GM18520 (cell line): ENCODE measurements at regions not wholly inside any gene's neighbourhood (a gene's known extent, or its start where the extent isn't known, plus 50 kb on each side); places are given as distances from the start of the nearest gene placed in this dataset.
A peak's percentile ranks its signal among the peaks of the same experiment; 100 is the strongest.

Experiments
- ATAC-seq: cut with Tn5 transposase; IDR thresholded peaks from one replicate; pipeline ENCODE4 v1.9.1; 2021; ENCODE audit not compliant: unreplicated experiment

GRCh38 chr10:111784946-111785465 is 398.6 kb downstream of the GPAM start:
- no peak for ATAC-seq

GRCh38 chr10:111785921-111786320 is 397.6 kb downstream of the GPAM start:
- no peak for ATAC-seq

GRCh38 chr10:111789821-111790220 is 393.7 kb downstream of the GPAM start:
- ATAC-seq: no peak

GRCh38 chr10:111801841-111802240 is 381.7 kb downstream of the GPAM start:
- no peak for ATAC-seq

GRCh38 chr10:111804781-111805180 is 378.8 kb downstream of the GPAM start:
- no peak for ATAC-seq

GRCh38 chr10:111811517-111811916 is 372.0 kb downstream of the GPAM start:
- no peak for ATAC-seq

- no peak for ATAC-seq
Measured at GRCh38 chr10:111820471-111820870, 363.1 kb downstream of the GPAM start.

- ATAC-seq: no peak
Measured at GRCh38 chr10:111821871-111822270, 361.7 kb downstream of the GPAM start.

GRCh38 chr10:111822661-111823060 is 360.9 kb downstream of the GPAM start:
- ATAC-seq: no peak

- ATAC-seq: no peak
Measured at GRCh38 chr10:111824128-111824527, 359.4 kb downstream of the GPAM start.

GRCh38 chr10:111830359-111830758 is 353.2 kb downstream of the GPAM start:
- no peak for ATAC-seq

- ATAC-seq: no peak
Measured at GRCh38 chr10:111831058-111831457, 352.5 kb downstream of the GPAM start.

- no peak for ATAC-seq
Measured at GRCh38 chr10:111833251-111833650, 350.3 kb downstream of the GPAM start.

- ATAC-seq: no peak
Measured at GRCh38 chr10:111835574-111835973, 348.0 kb downstream of the GPAM start.

GRCh38 chr10:111836064-111836463 is 347.5 kb downstream of the GPAM start:
- no peak for ATAC-seq

- ATAC-seq: no peak
Measured at GRCh38 chr10:111836571-111836970, 347.0 kb downstream of the GPAM start.

- ATAC-seq: no peak
Measured at GRCh38 chr10:111837086-111837485, 346.5 kb downstream of the GPAM start.

GRCh38 chr10:111837985-111838384 is 345.6 kb downstream of the GPAM start:
- ATAC-seq: no peak

- ATAC-seq: no peak
Measured at GRCh38 chr10:111840546-111840945, 343.0 kb downstream of the GPAM start.

GRCh38 chr10:111852801-111853200 is 330.8 kb downstream of the GPAM start:
- no peak for ATAC-seq

GRCh38 chr10:111856631-111857030 is 326.9 kb downstream of the GPAM start:
- ATAC-seq: no peak

GRCh38 chr10:111865550-111865949 is 318.0 kb downstream of the GPAM start:
- no peak for ATAC-seq

GRCh38 chr10:111871458-111871857 is 312.1 kb downstream of the GPAM start:
- no peak for ATAC-seq

GRCh38 chr10:111872591-111872990 is 311.0 kb downstream of the GPAM start:
- peak; percentile 86 for ATAC-seq
